Thoracic aorta (tissue), 2 donors: ENCODE measurements at regions not wholly inside any gene's neighbourhood (a gene's known extent, or its start where the extent isn't known, plus 50 kb on each side); places are given as distances from the start of the nearest gene placed in this dataset.

Source experiments
- ATAC-seq: fragments of 150-250 bp; one replicate; pipeline ENCODE4 v1.8.0; 2017; ENCODE audit warnings: low read depth; ENCODE audit not compliant: insufficient number of reproducible peaks, low FRiP score
- DNase-seq: peaks from one replicate; pipeline ENCODE4 v3.0.0-alpha.2; 2020; ENCODE audit warnings: low spot score
- H3K27ac ChIP-seq, 2 donors: fragments of 200-600 bp; sonication (generic); 1 replicate in 1 of 2; 2 replicates in 1 of 2; pipeline ENCODE4 v1.5.1; 2016; ENCODE audit warnings: mild to moderate bottlenecking in 2 of 2, moderate library complexity in 2 of 2
- H3K27me3 ChIP-seq: fragments of 200-600 bp; sonication (generic); replicated peaks from 2 replicates; pipeline ENCODE4 v1.6.0; 2016; ENCODE audit warnings: mild to moderate bottlenecking; ENCODE audit not compliant: insufficient read depth
- H3K36me3 ChIP-seq: fragments of 200-600 bp; sonication (generic); one replicate; pipeline ENCODE4 v1.5.1; 2016
- H3K4me1 ChIP-seq, 2 donors: fragments of 200-600 bp; sonication (generic); 1 replicate in 1 of 2; 2 replicates in 1 of 2; pipeline versions ENCODE4 v1.5.1 to v1.6.0; 2016; ENCODE audit warnings: low read depth in 2 of 2, mild to moderate bottlenecking in 1 of 2; ENCODE audit not compliant: control insufficient read depth in 1 of 2
- H3K4me3 ChIP-seq: fragments of 200-600 bp; sonication (generic); 2 replicates; pipeline ENCODE4 v1.5.1; 2016; ENCODE audit warnings: mild to moderate bottlenecking
- H3K9me3 ChIP-seq: fragments of 200-600 bp; sonication (generic); 2 replicates; pipeline ENCODE4 v1.5.1; 2016
- TF ChIP-seq, protein P1 (sequence below): fragments of 200-600 bp; sonication (generic); IDR thresholded peaks from one replicate; pipeline ENCODE4 v1.5.1; 2019; ENCODE audit warnings: antibody characterized with exemption

DNA sequence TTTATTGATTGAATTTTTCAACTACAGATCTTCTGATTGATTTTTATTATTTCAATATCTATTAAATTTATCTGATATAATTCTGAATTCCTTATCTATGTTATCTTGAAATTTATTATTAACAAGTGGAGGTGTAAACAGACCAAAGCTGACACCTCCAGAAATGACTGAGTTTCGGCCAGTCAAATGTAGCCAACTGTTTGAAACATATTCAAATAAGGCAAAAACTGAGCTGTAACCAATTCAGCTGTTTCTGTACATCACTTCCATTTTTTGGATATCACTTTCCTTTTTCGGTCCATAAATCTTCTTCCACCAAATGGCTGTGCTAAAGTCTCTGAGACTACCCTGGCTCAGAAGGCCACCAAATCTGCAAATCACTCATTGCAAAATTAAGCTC is 2127.3 kb upstream of the AGA start:
- TF ChIP-seq, protein P1, sequence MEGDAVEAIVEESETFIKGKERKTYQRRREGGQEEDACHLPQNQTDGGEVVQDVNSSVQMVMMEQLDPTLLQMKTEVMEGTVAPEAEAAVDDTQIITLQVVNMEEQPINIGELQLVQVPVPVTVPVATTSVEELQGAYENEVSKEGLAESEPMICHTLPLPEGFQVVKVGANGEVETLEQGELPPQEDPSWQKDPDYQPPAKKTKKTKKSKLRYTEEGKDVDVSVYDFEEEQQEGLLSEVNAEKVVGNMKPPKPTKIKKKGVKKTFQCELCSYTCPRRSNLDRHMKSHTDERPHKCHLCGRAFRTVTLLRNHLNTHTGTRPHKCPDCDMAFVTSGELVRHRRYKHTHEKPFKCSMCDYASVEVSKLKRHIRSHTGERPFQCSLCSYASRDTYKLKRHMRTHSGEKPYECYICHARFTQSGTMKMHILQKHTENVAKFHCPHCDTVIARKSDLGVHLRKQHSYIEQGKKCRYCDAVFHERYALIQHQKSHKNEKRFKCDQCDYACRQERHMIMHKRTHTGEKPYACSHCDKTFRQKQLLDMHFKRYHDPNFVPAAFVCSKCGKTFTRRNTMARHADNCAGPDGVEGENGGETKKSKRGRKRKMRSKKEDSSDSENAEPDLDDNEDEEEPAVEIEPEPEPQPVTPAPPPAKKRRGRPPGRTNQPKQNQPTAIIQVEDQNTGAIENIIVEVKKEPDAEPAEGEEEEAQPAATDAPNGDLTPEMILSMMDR = no peak
- Histone ChIP-seq H3K27ac (no peak overlapping the region), H3K36me3 (no peaks in the 10 kb centered on the region), H3K9me3 (peaks cover 2% of the 10 kb centered on the region), H3K4me3 (no peak overlapping the region), H3K27me3 (no peaks in the 10 kb centered on the region), H3K4me1 (no peaks in the 10 kb centered on the region)
- ATAC-seq (no peak), DNase-seq (no peak)

DNA sequence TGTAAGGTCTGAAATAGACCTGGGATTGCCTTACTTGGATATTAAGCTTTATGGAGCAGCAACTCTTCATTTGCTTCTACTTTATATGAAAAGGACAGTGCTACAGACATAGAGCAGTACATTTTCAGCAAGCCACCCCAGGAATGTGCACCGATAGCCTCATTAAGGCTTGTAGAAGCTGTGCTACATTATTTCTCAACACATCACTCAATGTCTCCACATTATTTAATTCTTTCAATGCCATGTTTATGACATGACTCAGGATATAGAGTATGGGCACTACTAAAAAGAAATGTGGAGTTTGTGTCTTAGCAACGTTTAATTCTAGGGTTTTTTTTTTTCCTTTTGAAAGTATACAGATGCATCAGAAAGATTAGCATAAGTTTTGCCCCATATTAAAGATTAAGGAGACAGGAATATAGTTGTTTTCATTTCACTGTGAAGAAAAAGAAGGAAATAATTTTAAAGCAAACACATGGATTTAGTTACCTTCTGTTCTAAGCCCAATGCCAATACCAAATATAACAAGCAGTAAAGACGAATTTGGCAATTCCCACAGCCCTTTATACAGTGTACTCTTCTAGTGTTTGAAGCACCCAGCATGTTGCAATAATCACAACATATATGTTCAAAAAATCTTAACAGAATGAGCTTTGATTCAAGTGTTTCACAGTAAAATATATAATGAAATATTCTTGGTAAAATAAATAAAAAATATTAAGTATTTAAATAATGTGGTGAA is 2140.1 kb upstream of the AGA start:
- H3K36me3 ChIP-seq = no peaks in the 10 kb centered on the region
- no peak overlapping the region for H3K27ac ChIP-seq
- TF ChIP-seq, protein P1 = no peak

GRCh38 chr4:179583221-179583620 is 2141.0 kb upstream of the AGA start:
- TF ChIP-seq, protein P1 = no peak
- Histone ChIP-seq H3K27ac (no peak overlapping the region), H3K4me1 (no peaks in the 10 kb centered on the region), H3K4me3 (no peak overlapping the region), H3K9me3 (no peaks in the 10 kb centered on the region), H3K36me3 (no peaks in the 10 kb centered on the region), H3K27me3 (no peaks in the 10 kb centered on the region)
- DNase-seq = no peak
- ATAC-seq = no peak

More for the DNA sequence above, 2140.1 kb upstream of the AGA start:
- no peaks in the 10 kb centered on the region for H3K27me3 ChIP-seq
- H3K4me3 ChIP-seq = no peak overlapping the region
- H3K9me3 ChIP-seq = no peaks in the 10 kb centered on the region
- H3K4me1 ChIP-seq = no peaks in the 10 kb centered on the region
- DNase-seq = no peak
- no peak for ATAC-seq

GRCh38 chr4:179584101-179584500 is 2141.9 kb upstream of the AGA start:
- ATAC-seq = no peak
- DNase-seq = no peak
- no peaks in the 10 kb centered on the region for H3K36me3 ChIP-seq

GRCh38 chr4:179585761-179586160 is 2143.5 kb upstream of the AGA start:
- Histone ChIP-seq H3K36me3 (no peaks in the 10 kb centered on the region), H3K27me3 (no peaks in the 10 kb centered on the region), H3K4me3 (no peak overlapping the region), H3K9me3 (no peaks in the 10 kb centered on the region), H3K4me1 (no peaks in the 10 kb centered on the region), H3K27ac (no peak overlapping the region)
- TF ChIP-seq, protein P1 = no peak
- DNase-seq = no peak
- ATAC-seq = no peak

More at GRCh38 chr4:179584101-179584500, 2141.9 kb upstream of the AGA start:
- Histone ChIP-seq H3K4me3 (no peak overlapping the region), H3K27me3 (no peaks in the 10 kb centered on the region), H3K4me1 (no peaks in the 10 kb centered on the region), H3K9me3 (no peaks in the 10 kb centered on the region), H3K27ac (no peak overlapping the region)
- TF ChIP-seq, protein P1 = no peak
